NB4 (cell line): ENCODE measurements at regions not wholly inside any gene's neighbourhood (a gene's known extent, or its start where the extent isn't known, plus 50 kb on each side); places are given as distances from the start of the nearest gene placed in this dataset.
"Not testable (repeated sequence)": the region's sequence is repeated elsewhere in the genome, so short reads cannot be mapped to it uniquely, and the experiment has no call there.

Source experiments
- POLR2A ChIP-seq: IDR thresholded peaks from 2 replicates; pipeline ENCODE4 v1.6.1; 2011; ENCODE audit warnings: mild to moderate bottlenecking; ENCODE audit not compliant: insufficient read length; ENCODE audit errors: extremely low read depth
- TF ChIP-seq, protein P1 (sequence below): IDR thresholded peaks from one replicate; pipeline ENCODE4 v1.5.1; 2012; ENCODE audit warnings: low read depth, low read length

DNA sequence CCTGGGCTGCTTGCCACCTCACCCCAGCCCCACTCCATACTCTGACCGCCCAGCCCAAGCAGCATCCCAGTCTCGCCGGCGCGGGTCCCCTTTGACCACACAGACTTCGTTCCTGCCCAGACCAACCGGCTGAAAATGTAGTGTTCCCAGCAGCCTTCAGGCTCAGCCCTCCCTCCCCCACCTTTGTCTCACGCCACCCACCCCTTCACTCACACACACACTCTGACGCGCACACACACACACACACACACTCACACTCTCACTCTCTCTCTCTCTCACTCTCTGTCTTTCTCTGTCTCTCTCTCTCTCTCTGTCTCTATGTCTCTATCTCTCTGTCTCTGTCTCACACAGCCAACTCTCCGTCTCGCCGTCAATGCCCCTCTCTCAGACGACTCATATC is 61.0 kb upstream of the FCGR2A start:
- not testable (repeated sequence) for TF ChIP-seq POLR2A
- TF ChIP-seq, protein P1, sequence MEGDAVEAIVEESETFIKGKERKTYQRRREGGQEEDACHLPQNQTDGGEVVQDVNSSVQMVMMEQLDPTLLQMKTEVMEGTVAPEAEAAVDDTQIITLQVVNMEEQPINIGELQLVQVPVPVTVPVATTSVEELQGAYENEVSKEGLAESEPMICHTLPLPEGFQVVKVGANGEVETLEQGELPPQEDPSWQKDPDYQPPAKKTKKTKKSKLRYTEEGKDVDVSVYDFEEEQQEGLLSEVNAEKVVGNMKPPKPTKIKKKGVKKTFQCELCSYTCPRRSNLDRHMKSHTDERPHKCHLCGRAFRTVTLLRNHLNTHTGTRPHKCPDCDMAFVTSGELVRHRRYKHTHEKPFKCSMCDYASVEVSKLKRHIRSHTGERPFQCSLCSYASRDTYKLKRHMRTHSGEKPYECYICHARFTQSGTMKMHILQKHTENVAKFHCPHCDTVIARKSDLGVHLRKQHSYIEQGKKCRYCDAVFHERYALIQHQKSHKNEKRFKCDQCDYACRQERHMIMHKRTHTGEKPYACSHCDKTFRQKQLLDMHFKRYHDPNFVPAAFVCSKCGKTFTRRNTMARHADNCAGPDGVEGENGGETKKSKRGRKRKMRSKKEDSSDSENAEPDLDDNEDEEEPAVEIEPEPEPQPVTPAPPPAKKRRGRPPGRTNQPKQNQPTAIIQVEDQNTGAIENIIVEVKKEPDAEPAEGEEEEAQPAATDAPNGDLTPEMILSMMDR: not testable (repeated sequence)
